ENCODE measurements at regions not wholly inside any gene's neighbourhood (a gene's known extent, or its start where the extent isn't known, plus 50 kb on each side); places are given as distances from the start of the nearest gene placed in this dataset.
A peak's percentile ranks its signal among the peaks of the same experiment; 100 is the strongest.

GRCh38 chr18:67599277-67599676, 82.8 kb upstream of the DSEL start:
- no peak overlapping the region for H3K4me3 ChIP-seq (ENCODE audit: control insufficient read depth, low read depth, low read length)
- peak; percentile 59 for DNase-seq (ENCODE audit: low read depth)
- TF ChIP-seq, protein P1, sequence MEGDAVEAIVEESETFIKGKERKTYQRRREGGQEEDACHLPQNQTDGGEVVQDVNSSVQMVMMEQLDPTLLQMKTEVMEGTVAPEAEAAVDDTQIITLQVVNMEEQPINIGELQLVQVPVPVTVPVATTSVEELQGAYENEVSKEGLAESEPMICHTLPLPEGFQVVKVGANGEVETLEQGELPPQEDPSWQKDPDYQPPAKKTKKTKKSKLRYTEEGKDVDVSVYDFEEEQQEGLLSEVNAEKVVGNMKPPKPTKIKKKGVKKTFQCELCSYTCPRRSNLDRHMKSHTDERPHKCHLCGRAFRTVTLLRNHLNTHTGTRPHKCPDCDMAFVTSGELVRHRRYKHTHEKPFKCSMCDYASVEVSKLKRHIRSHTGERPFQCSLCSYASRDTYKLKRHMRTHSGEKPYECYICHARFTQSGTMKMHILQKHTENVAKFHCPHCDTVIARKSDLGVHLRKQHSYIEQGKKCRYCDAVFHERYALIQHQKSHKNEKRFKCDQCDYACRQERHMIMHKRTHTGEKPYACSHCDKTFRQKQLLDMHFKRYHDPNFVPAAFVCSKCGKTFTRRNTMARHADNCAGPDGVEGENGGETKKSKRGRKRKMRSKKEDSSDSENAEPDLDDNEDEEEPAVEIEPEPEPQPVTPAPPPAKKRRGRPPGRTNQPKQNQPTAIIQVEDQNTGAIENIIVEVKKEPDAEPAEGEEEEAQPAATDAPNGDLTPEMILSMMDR (conservative IDR thresholded peaks at IDR 0.05; ENCODE audit: control insufficient read depth, insufficient read depth, low read depth, low read length), result no peak

DNA sequence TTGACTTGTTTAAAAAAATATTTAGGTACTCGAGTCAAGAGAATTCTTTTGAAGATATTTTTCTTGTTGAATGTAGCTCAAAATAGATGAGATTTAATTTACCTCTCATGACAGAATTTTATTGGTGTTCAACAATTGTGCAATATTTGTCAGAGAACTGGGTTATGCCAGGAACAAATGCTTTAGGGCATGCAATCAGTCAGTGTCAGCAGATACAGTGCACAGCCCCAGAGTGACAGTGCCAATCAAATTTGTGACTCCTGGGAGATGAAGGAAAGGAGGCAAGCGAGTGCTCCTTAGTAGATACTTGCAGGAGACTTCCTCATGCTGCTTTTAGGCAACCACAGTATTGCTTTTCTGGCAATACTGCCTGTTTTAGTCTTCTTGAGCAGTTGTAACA, 81.2 kb upstream of the DSEL start:
- TF ChIP-seq, protein P1 (conservative IDR thresholded peaks at IDR 0.05; ENCODE audit: control insufficient read depth, insufficient read depth, low read depth, low read length), result no peak
- no peak for DNase-seq (ENCODE audit: low read depth)
- H3K4me3 ChIP-seq (ENCODE audit: control insufficient read depth, low read depth, low read length), result no peak overlapping the region

DNA sequence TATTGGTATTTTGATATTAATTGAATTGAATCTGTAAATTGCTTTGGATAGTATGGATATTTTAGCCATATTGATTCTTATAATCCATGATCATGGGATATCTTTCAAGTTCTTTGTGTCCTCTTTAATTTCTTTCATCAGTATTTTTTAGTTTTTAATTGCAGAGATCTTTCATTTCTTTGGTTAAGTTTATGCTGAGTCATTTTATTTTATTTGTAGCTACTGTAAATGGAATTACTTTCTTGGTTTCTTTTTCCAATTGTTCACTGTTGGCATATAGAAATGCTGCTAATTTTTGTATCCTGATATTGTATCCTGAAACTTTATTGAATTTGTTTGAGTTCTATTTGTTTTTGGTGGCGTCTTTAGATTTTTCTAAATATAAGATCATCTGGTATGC, 79.5 kb upstream of the DSEL start:
- no peak for DNase-seq (ENCODE audit: low read depth)
- TF ChIP-seq, protein P1 (conservative IDR thresholded peaks at IDR 0.05; ENCODE audit: control insufficient read depth, insufficient read depth, low read depth, low read length), result no peak
- H3K4me3 ChIP-seq (ENCODE audit: control insufficient read depth, low read depth, low read length), result no peak overlapping the region

DNA sequence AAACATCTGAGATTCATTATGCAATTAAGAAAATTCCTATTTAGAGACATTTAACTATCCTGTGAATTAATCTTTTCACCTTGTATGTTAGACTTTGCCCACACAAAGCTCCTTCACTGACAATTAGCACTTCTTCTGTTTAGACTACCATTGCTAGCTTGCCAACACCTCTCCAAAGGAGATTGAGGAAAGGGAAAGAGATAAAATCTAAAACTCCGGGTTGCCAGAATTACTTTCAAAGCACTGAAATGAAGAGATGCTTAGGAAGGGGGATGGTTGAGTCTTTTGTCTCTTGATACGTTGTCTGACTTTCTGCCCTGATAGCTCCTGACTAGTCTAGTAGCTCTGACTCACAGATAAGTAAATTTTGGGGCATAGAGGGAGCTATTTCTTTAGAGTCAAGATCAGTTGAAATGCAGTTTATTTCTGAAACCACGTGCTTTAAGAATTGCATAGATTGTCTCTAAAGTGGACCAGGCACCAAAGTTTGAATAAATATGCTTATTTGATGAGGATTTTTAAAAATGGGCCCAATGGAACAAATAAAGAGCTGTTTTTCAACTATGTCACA, 74.1 kb upstream of the DSEL start:
- TF ChIP-seq, protein P1 (conservative IDR thresholded peaks at IDR 0.05; ENCODE audit: control insufficient read depth, insufficient read depth, low read depth, low read length), result peak; percentile 33
- DNase-seq (ENCODE audit: low read depth), result peak; percentile 54
- H3K4me3 ChIP-seq (ENCODE audit: control insufficient read depth, low read depth, low read length), result no peak overlapping the region

DNA sequence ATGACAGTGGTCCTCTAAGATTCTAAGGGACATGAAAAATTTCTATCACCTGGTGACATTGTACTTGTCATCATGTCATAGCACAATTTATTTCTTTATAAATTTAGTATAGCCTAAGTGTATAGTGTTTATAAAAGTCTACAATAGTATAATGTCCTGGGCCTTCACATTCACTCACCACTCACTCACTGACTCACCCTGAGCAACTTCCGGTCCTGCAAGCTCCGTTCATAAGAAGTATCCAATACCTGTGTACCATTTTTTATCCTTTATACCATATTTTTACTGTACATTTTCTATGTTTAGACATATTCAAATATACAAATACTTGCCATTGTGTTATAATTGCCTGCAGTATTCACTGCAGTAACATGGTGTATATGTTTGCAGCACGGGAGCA, 72.8 kb upstream of the DSEL start:
- no peak for DNase-seq (ENCODE audit: low read depth)
- TF ChIP-seq, protein P1 (conservative IDR thresholded peaks at IDR 0.05; ENCODE audit: control insufficient read depth, insufficient read depth, low read depth, low read length), result no peak
- no peak overlapping the region for H3K4me3 ChIP-seq (ENCODE audit: control insufficient read depth, low read depth, low read length)

DNA sequence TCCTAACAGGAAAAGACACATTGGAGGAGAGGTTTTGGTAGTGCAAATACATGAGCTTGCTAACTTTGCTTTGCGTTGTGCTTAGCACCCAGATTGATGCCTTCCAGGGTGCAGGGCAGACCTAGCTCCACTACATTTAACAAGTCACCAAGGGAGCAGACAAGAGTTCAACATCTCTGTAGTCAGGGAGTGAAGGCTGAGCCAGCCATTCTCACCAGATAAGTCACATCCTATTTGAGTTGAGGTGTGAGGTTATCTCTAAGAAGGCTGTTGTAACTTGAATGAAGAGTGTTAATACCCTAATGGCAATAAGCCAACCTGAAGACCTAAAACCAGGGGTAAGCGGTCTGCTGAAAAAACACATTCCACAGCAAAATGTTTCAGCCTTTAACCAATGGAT, 69.6 kb upstream of the DSEL start:
- DNase-seq (ENCODE audit: low read depth), result no peak
- TF ChIP-seq, protein P1 (conservative IDR thresholded peaks at IDR 0.05; ENCODE audit: control insufficient read depth, insufficient read depth, low read depth, low read length), result no peak

DNA sequence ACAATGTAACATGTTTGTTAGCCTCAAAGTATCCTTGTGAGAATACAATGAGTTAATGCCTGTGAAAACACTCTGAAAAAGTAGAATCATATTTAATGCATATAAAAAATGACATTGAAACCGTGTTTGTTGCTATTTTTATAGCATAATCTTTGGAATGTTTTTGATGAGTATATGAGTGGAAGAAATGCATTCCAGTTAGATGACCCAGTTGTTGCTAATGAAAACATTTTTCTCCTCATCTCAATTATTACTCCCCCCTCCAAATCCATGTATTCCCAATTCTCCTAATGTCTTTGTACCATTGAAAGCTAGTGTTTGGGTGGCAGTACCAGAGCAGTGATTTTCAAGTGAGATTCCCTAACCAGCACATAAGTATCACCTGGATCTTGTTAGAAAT, 67.1 kb upstream of the DSEL start:
- H3K4me3 ChIP-seq (ENCODE audit: control insufficient read depth, low read depth, low read length), result no peak overlapping the region
- DNase-seq (ENCODE audit: low read depth), result no peak
- TF ChIP-seq, protein P1 (conservative IDR thresholded peaks at IDR 0.05; ENCODE audit: control insufficient read depth, insufficient read depth, low read depth, low read length), result no peak

More for the DNA sequence above, 69.6 kb upstream of the DSEL start:
- H3K4me3 ChIP-seq (ENCODE audit: control insufficient read depth, low read depth, low read length), result no peak overlapping the region
